H1 (cell line): ENCODE measurements at regions not wholly inside any gene's neighbourhood (a gene's known extent, or its start where the extent isn't known, plus 50 kb on each side); places are given as distances from the start of the nearest gene placed in this dataset.

Source experiments
- CTCF ChIA-PET: fragments of 300-600 bp; sonication (Branson Sonifier 250); formaldehyde crosslinking; loops from one replicate; lab custom pipeline; 2021; ENCODE audit not compliant: partially characterized antibody; lab: Charles Lee
- POLR2A ChIA-PET: fragments of 300-600 bp; sonication (Branson Sonifier 250); formaldehyde crosslinking; loops from one replicate; lab custom pipeline; 2021; ENCODE audit warnings: inconsistent platforms; ENCODE audit not compliant: partially characterized antibody; lab: Charles Lee
- DNase-seq, 2 experiments: peaks; one replicate each; pipeline versions ENCODE4 v3.0.0 to v3.0.0-alpha.2; 2010 to 2022; ENCODE audit warnings: low spot score in 2 of 2, low read depth in 1 of 2, mixed read lengths in 1 of 2
- FAIRE-seq: peaks from 2 replicates; lab custom pipeline; 2011; peaks lifted over from hg19 to GRCh38; lab: Jason Lieb, UNC
- H2AFZ ChIP-seq: 2 replicates; pipeline ENCODE4 v1.8.1; 2012; ENCODE audit warnings: low read length, inconsistent platforms
- H2AK5ac ChIP-seq: 2 replicates; pipeline ENCODE4 v1.6.1; 2013; ENCODE audit warnings: low read depth, low read length
- H2BK120ac ChIP-seq: replicated peaks from 2 replicates; pipeline ENCODE3; 2013; ENCODE audit warnings: low read depth, low read length, inconsistent platforms
- H2BK12ac ChIP-seq: 2 replicates; pipeline ENCODE4 v1.6.1; 2013; ENCODE audit warnings: low read depth, low read length
- H2BK15ac ChIP-seq: 2 replicates; pipeline ENCODE4 v1.6.1; 2013; ENCODE audit warnings: low read length
- H2BK20ac ChIP-seq: 2 replicates; pipeline ENCODE4 v1.6.1; 2013; ENCODE audit warnings: low read length
- H2BK5ac ChIP-seq: 2 replicates; pipeline ENCODE4 v1.6.1; 2013; ENCODE audit warnings: low read depth, low read length
- H3K14ac ChIP-seq: 2 replicates; pipeline ENCODE4 v1.6.1; 2013; ENCODE audit warnings: inconsistent platforms; ENCODE audit not compliant: insufficient read length
- H3K18ac ChIP-seq: 2 replicates; pipeline ENCODE4 v1.6.1; 2013; ENCODE audit warnings: low read length; ENCODE audit errors: extremely low read depth
- H3K23ac ChIP-seq: 2 replicates; pipeline ENCODE4 v1.6.1; 2013; ENCODE audit warnings: inconsistent platforms; ENCODE audit not compliant: insufficient read length
- H3K23me2 ChIP-seq: 2 replicates; pipeline ENCODE4 v1.6.1; 2013; ENCODE audit warnings: low read depth, low read length
- H3K27ac ChIP-seq: 2 replicates; pipeline ENCODE4 v1.6.1; 2011; ENCODE audit warnings: low read depth, low read length, inconsistent platforms
- H3K27me3 ChIP-seq, 4 experiments: replicated peaks in 1 of 4; 1 replicate in 1 of 4; 2 replicates in 3 of 4; pipeline versions ENCODE4 v1.6.1 to v1.8.1; 2011 to 2013; ENCODE audit warnings: low read length in 3 of 4, mild to moderate bottlenecking in 3 of 4, inconsistent platforms in 2 of 4, mixed read lengths in 2 of 4, moderate library complexity in 1 of 4; ENCODE audit not compliant: control insufficient read depth in 3 of 4, insufficient read depth in 3 of 4; ENCODE audit errors: extremely low read depth in 1 of 4
- H3K36me3 ChIP-seq, 4 experiments: 2 replicates each; pipeline versions ENCODE4 v1.6.1 to v1.8.1; 2011 to 2013; ENCODE audit warnings: mild to moderate bottlenecking in 4 of 4, low read length in 3 of 4, moderate library complexity in 2 of 4, control low read depth in 1 of 4, inconsistent platforms in 1 of 4; ENCODE audit not compliant: insufficient read depth in 4 of 4, control insufficient read depth in 2 of 4
- H3K4ac ChIP-seq: replicated peaks from 2 replicates; pipeline ENCODE3; 2013; ENCODE audit warnings: low read length, low read depth, mixed read lengths, inconsistent platforms; ENCODE audit not compliant: insufficient read length
- H3K4me1 ChIP-seq, 4 experiments: replicated peaks in 1 of 4; 1 replicate in 1 of 4; 2 replicates in 3 of 4; pipeline versions ENCODE4 v1.6.1 to v1.8.1; 2011 to 2013; ENCODE audit warnings: low read length in 3 of 4, inconsistent platforms in 2 of 4, mixed read lengths in 1 of 4; ENCODE audit not compliant: insufficient read depth in 4 of 4, control insufficient read depth in 3 of 4
- H3K4me2 ChIP-seq, 2 experiments: 2 replicates each; pipeline versions ENCODE4 v1.6.1 to v1.8.1; 2011 to 2013; ENCODE audit warnings: low read depth in 2 of 2, low read length in 2 of 2, control low read depth in 1 of 2, inconsistent platforms in 1 of 2, mild to moderate bottlenecking in 1 of 2; ENCODE audit not compliant: insufficient read depth in 1 of 2
- H3K4me3 ChIP-seq, 4 experiments: fragments of 200-600, 300-600 bp in 1 of 4; sonication (generic), shearing (Covaris generic), sonication (Bioruptor Twin) in 1 of 4; 2 replicates each; pipeline versions ENCODE4 v1.5.1 to v1.8.1; 2011 to 2016; ENCODE audit warnings: low read length in 4 of 4, low read depth in 3 of 4, control low read depth in 2 of 4, inconsistent platforms in 2 of 4, mild to moderate bottlenecking in 2 of 4, mixed read lengths in 1 of 4, moderate library complexity in 1 of 4; ENCODE audit not compliant: insufficient read depth in 2 of 4; ENCODE audit errors: extremely low read depth in 1 of 4
- H3K56ac ChIP-seq: replicated peaks from 2 replicates; pipeline ENCODE3; 2013; ENCODE audit warnings: low read depth, mild to moderate bottlenecking, mixed read lengths, low read length, inconsistent platforms; ENCODE audit not compliant: insufficient read length
- H3K79me1 ChIP-seq: 2 replicates; pipeline ENCODE4 v1.6.1; 2013; ENCODE audit warnings: low read depth, low read length, control low read depth
- H3K79me2 ChIP-seq, 2 experiments: 2 replicates each; pipeline versions ENCODE4 v1.6.1 to v1.8.1; 2012 to 2013; ENCODE audit warnings: low read length in 2 of 2, mild to moderate bottlenecking in 2 of 2, inconsistent platforms in 1 of 2; ENCODE audit not compliant: insufficient read depth in 2 of 2, control insufficient read depth in 1 of 2
- H3K9ac ChIP-seq, 4 experiments: replicated peaks in 1 of 4; 1 replicate in 1 of 4; 2 replicates in 3 of 4; pipeline versions ENCODE4 v1.6.1 to v1.8.1; 2011 to 2013; ENCODE audit warnings: low read depth in 3 of 4, low read length in 3 of 4, control low read depth in 2 of 4, mild to moderate bottlenecking in 2 of 4, moderate library complexity in 2 of 4, inconsistent platforms in 1 of 4; ENCODE audit errors: extremely low read depth in 1 of 4
- H3K9me3 ChIP-seq, 2 experiments: 2 replicates each; pipeline versions ENCODE4 v1.6.1 to v1.8.1; 2012 to 2013; ENCODE audit warnings: mild to moderate bottlenecking in 2 of 2, moderate library complexity in 2 of 2, control low read depth in 1 of 2, inconsistent platforms in 1 of 2, low read depth in 1 of 2, low read length in 1 of 2, mixed read lengths in 1 of 2; ENCODE audit not compliant: insufficient read depth in 2 of 2
- H4K20me1 ChIP-seq, 2 experiments: replicated peaks in 1 of 2; 2 replicates each; pipeline versions ENCODE3 to v1.8.1; 2011 to 2013; ENCODE audit warnings: inconsistent platforms in 2 of 2, low read length in 2 of 2, mild to moderate bottlenecking in 1 of 2; ENCODE audit not compliant: insufficient read depth in 2 of 2, control insufficient read depth in 1 of 2
- H4K5ac ChIP-seq: 2 replicates; pipeline ENCODE4 v1.6.1; 2013; ENCODE audit warnings: low read length, low read depth, mixed read lengths, inconsistent platforms; ENCODE audit not compliant: insufficient read length
- H4K8ac ChIP-seq: 2 replicates; pipeline ENCODE4 v1.8.0; 2013; ENCODE audit warnings: mild to moderate bottlenecking, moderate library complexity, low read length, inconsistent platforms; ENCODE audit not compliant: insufficient read depth; ENCODE audit errors: extremely low read depth
- H4K91ac ChIP-seq: replicated peaks from 2 replicates; pipeline ENCODE3; 2013; ENCODE audit warnings: low read length, mixed read lengths, inconsistent platforms; ENCODE audit not compliant: insufficient read length
- CBX8 ChIP-seq: fragments of 300-800, 300-1000 bp; sonication (generic); IDR thresholded peaks from 2 replicates; pipeline ENCODE4 v1.7.1; 2016; ENCODE audit warnings: low read depth, low read length, borderline replicate concordance
- WGBS, 2 experiments: shearing (Covaris generic) in 1 of 2; methylation state at CpG; one replicate each; pipeline versions ENCODE4 v1.1.6 to v1.1.7; 2013 to 2015; ENCODE audit warnings: low lambda C conversion rate in 2 of 2, mixed read lengths in 2 of 2, inconsistent platforms in 1 of 2, low coverage in 1 of 2, missing lambda C conversion rate in 1 of 2; ENCODE audit not compliant: insufficient replicate concordance in 2 of 2, insufficient coverage in 1 of 2, insufficient read length in 1 of 2; ENCODE audit errors: extremely low coverage in 1 of 2, missing lambda C conversion rate in 1 of 2; 5-methylcytosine and 5-hydroxymethylcytosine counted together

DNA sequence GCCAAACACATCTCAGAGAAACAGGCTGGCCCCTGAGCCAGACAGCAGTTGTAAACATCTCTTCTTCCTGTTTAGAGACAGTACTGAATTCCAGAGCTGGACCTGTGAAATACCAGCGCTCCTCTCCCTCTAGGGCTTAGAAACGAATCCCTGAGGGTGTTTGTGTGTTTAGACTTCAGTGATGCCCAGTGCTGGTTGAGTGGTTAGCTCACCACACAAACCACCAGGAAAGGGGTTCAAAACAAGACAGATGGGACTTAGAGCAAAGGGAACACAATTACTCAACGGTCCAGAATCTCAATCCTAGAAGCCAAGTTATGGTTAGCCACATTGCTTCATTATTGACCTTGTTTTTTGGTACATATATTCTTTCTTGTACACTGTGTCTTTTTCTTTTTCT, 108.7 kb upstream of the TMEM170B start:
- ChIA-PET CTCF (interaction anchor here (0.6 to 0.9 kb wide), 2 partner anchors 22 to 67 kb away, joined by 3 read pairs; no protein-coding TSS in a partner anchor), POLR2A (interaction anchor here (0.5 kb wide), 1 partner anchor 23 kb away, joined by 3 read pairs; no protein-coding TSS in a partner anchor)
- H4K5ac ChIP-seq: no peak overlapping the region
- no peak overlapping the region for H2BK5ac ChIP-seq
- no peak for TF ChIP-seq CBX8
- H3K56ac ChIP-seq: no peak overlapping the region
- no peaks in the 10 kb centered on the region for H3K36me3 ChIP-seq
- no peak for FAIRE-seq
- H4K8ac ChIP-seq: no peak overlapping the region
- no peak overlapping the region for H2AK5ac ChIP-seq
- no peaks in the 10 kb centered on the region for H3K27me3 ChIP-seq
- H3K9me3 ChIP-seq: no peaks in the 10 kb centered on the region
- peaks cover 5% of the 10 kb centered on the region; the same call in 1 of the 2 replicates for H3K23me2 ChIP-seq
- H3K4ac ChIP-seq: no peak overlapping the region
- no peaks in the 10 kb centered on the region for H3K79me2 ChIP-seq
- H2BK120ac ChIP-seq: no peak overlapping the region
- peaks cover 0 to 5% of the 10 kb centered on the region in 2 experiments for H4K20me1 ChIP-seq
- no peak overlapping the region for H2BK15ac ChIP-seq
- DNase-seq: no peak
- no peak overlapping the region for H3K4me2 ChIP-seq
- H3K18ac ChIP-seq: no peak overlapping the region
- H3K4me1 ChIP-seq: peaks cover 0 to 19% (median 7%) of the 10 kb centered on the region in 4 experiments; a peak in 3 of 7 replicates
- WGBS, 2 experiments: 90% methylated on average over 3 of the region's 3 CpGs; no CpG with 5 or more reads in 1 of the 2 experiments
- no peak overlapping the region for H3K9ac ChIP-seq
- no peak overlapping the region for H3K23ac ChIP-seq
- H3K14ac ChIP-seq: no peak overlapping the region
- no peak overlapping the region for H3K27ac ChIP-seq
- H2BK20ac ChIP-seq: no peak overlapping the region
- H4K91ac ChIP-seq: no peak overlapping the region
- no peak overlapping the region for H3K4me3 ChIP-seq
- H3K79me1 ChIP-seq: 0 out of 2 replicates have a peak, but pooled peaks cover 2% of the 10 kb centered on the region
- peak overlapping the region; percentile 29; the same call in 1 of the 2 replicates for H2BK12ac ChIP-seq
- H2AFZ ChIP-seq: peak overlapping the region; percentile 6; the same call in 1 of the 2 replicates
